ENCODE measurements at regions not wholly inside any gene's neighbourhood (a gene's known extent, or its start where the extent isn't known, plus 50 kb on each side); places are given as distances from the start of the nearest gene placed in this dataset.

GRCh38 chr16:58836427-58836826 lies 102.3 kb upstream of the GOT2 start:
- no peak for TF ChIP-seq CTCF (IDR thresholded peaks at IDR 0.05 in 2 of 3, conservative IDR thresholded peaks at IDR 0.05 in 1 of 3; ENCODE audit: control insufficient read depth in 2 of 3, extremely low read depth in 1 of 3, insufficient read depth in 1 of 3, low read depth in 3 of 3, low read length in 3 of 3)
- no peak for TF ChIP-seq RAD21 (IDR thresholded peaks at IDR 0.05; ENCODE audit: insufficient read depth, low read depth, low read length)
- TF ChIP-seq ZZZ3 (IDR thresholded peaks at IDR 0.05; ENCODE audit: control insufficient read depth, insufficient read length, low read depth) = no peak
- TF ChIP-seq YBX1 (IDR thresholded peaks at IDR 0.05) = no peak
- TF ChIP-seq POLR2AphosphoS5 (IDR thresholded peaks at IDR 0.05; ENCODE audit: low read length) = no peak
